ENCODE measurements at regions not wholly inside any gene's neighbourhood (a gene's known extent, or its start where the extent isn't known, plus 50 kb on each side); places are given as distances from the start of the nearest gene placed in this dataset.

DNA sequence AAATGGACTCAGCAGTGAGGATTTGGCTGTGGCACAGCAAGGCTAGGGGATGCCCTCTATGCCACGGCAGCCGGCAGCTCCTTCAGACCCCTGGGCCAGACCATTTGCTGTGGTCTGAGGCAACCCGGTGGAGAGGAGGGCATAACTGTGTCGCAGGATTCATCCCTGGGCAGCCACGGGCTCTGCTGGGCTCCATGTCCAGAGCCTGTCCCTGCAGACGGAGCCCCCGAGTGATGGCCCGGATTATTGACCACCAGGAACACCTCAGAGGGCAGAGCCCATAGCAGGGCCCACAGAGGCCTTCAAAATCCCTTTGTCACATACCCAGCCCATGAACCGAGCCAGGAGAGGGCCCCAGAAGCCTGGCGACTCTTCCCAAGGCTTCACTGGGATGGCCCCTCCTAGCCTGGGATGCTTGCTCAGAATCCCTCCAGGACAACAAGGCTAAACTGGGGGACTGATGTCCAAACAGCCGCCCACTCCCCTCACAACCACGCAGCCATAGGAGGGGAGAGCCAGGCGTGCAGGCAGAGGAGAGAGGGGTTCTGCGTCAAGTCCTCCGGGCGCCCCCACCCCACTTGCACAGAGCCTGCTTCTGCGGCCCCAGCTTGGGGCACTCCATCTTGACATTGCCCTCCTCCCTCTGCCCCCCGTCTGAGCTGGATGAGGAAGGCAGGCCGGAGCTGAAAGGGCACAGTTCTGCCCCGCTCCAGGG is 68.2 kb upstream of the AFDN start:
- Histone ChIP-seq H3K27me3 (ENCODE audit: control insufficient read depth, extremely low read depth, insufficient read depth, low read length) (no peaks in the 10 kb centered on the region), H3K9me1 (ENCODE audit: control insufficient read depth, extremely low read depth, insufficient read depth, low read length) (no peaks in the 10 kb centered on the region), H3K9me3 (ENCODE audit: control insufficient read depth, low read depth, low read length) (no peaks in the 10 kb centered on the region), H3K4me2 (ENCODE audit: control insufficient read depth, extremely low read depth, insufficient read depth, low read depth, low read length) (no peak overlapping the region), H3K4me3 (ENCODE audit: control insufficient read depth in 2 of 3, extremely low read depth in 1 of 3, insufficient read depth in 2 of 3, low read depth in 1 of 3, low read length in 3 of 3) (no peak overlapping the region), H4K20me1 (ENCODE audit: control insufficient read depth, extremely low read depth, insufficient read depth, low read length) (no peaks in the 10 kb centered on the region), H3K36me3 (ENCODE audit: control insufficient read depth in 2 of 2, extremely low read depth in 1 of 2, insufficient read depth in 2 of 2, low read length in 2 of 2) (no peaks in the 10 kb centered on the region), H3K79me2 (ENCODE audit: control insufficient read depth, insufficient read depth, low read length) (no peaks in the 10 kb centered on the region), H3K9ac (ENCODE audit: control insufficient read depth, extremely low read depth, insufficient read depth, low read length) (no peak overlapping the region), H3K27ac (ENCODE audit: control insufficient read depth, insufficient read depth, low read length) (no peak overlapping the region), H2AFZ (ENCODE audit: control insufficient read depth, low read length) (no peak overlapping the region), H3K4me1 (ENCODE audit: control insufficient read depth, extremely low read depth, insufficient read depth, low read length) (no peaks in the 10 kb centered on the region)
- TF ChIP-seq, protein P1, sequence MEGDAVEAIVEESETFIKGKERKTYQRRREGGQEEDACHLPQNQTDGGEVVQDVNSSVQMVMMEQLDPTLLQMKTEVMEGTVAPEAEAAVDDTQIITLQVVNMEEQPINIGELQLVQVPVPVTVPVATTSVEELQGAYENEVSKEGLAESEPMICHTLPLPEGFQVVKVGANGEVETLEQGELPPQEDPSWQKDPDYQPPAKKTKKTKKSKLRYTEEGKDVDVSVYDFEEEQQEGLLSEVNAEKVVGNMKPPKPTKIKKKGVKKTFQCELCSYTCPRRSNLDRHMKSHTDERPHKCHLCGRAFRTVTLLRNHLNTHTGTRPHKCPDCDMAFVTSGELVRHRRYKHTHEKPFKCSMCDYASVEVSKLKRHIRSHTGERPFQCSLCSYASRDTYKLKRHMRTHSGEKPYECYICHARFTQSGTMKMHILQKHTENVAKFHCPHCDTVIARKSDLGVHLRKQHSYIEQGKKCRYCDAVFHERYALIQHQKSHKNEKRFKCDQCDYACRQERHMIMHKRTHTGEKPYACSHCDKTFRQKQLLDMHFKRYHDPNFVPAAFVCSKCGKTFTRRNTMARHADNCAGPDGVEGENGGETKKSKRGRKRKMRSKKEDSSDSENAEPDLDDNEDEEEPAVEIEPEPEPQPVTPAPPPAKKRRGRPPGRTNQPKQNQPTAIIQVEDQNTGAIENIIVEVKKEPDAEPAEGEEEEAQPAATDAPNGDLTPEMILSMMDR (optimal IDR thresholded peaks at IDR 0.05 in 1 of 3, IDR thresholded peaks at IDR 0.05 in 1 of 3, conservative IDR thresholded peaks at IDR 0.05 in 1 of 3; ENCODE audit: extremely low read depth in 1 of 3, insufficient read depth in 2 of 3, low read length in 3 of 3) = no peak
- no peak for TF ChIP-seq EZH2 (IDR thresholded peaks at IDR 0.05; ENCODE audit: low read length)
- DNase-seq (ENCODE audit: low read depth, low spot score) (no peak), FAIRE-seq (no peak)
- dilution Hi-C loops (cut with MboI; ENCODE audit: extremely low pct_ligation_motif_present, low sequenced_read_pairs) = no loop called here

DNA sequence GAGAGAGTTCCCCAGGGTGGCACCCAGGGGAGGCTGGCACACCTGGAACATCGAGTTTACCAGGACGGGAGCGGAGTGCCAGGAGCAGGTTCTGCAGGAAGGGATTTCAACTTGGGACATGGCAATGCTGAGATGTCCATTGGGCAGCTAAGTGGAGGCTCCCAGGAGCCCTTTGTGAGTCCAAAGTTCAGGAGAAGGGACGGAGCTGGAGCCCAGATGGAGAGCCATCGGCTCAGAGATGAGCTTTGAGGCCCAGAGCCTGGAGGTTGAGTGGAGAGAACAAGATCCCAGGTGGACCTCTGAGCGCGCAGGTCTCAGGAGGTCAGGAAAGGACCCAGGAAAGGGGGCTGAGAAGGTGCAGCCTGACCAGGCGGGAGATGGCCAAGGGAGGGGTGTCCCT is 67.5 kb upstream of the AFDN start:
- TF ChIP-seq, protein P1 (optimal IDR thresholded peaks at IDR 0.05 in 1 of 3, IDR thresholded peaks at IDR 0.05 in 1 of 3, conservative IDR thresholded peaks at IDR 0.05 in 1 of 3; ENCODE audit: extremely low read depth in 1 of 3, insufficient read depth in 2 of 3, low read length in 3 of 3) = no peak
- TF ChIP-seq EZH2 (IDR thresholded peaks at IDR 0.05; ENCODE audit: low read length) = no peak

More for the DNA sequence above, 67.5 kb upstream of the AFDN start:
- DNase-seq (ENCODE audit: low read depth, low spot score) (no peak), FAIRE-seq (no peak)
- no peaks in the 10 kb centered on the region for H3K9me1 ChIP-seq (ENCODE audit: control insufficient read depth, extremely low read depth, insufficient read depth, low read length)
- H3K4me2 ChIP-seq (ENCODE audit: control insufficient read depth, extremely low read depth, insufficient read depth, low read depth, low read length) = no peak overlapping the region
- H3K36me3 ChIP-seq (ENCODE audit: control insufficient read depth in 2 of 2, extremely low read depth in 1 of 2, insufficient read depth in 2 of 2, low read length in 2 of 2) = no peaks in the 10 kb centered on the region
- no peak overlapping the region for H3K9ac ChIP-seq (ENCODE audit: control insufficient read depth, extremely low read depth, insufficient read depth, low read length)
- H4K20me1 ChIP-seq (ENCODE audit: control insufficient read depth, extremely low read depth, insufficient read depth, low read length) = no peaks in the 10 kb centered on the region
- H3K27ac ChIP-seq (ENCODE audit: control insufficient read depth, insufficient read depth, low read length) = no peak overlapping the region
- no peaks in the 10 kb centered on the region for H3K79me2 ChIP-seq (ENCODE audit: control insufficient read depth, insufficient read depth, low read length)
- dilution Hi-C loops (cut with MboI; ENCODE audit: extremely low pct_ligation_motif_present, low sequenced_read_pairs) = no loop called here
- no peaks in the 10 kb centered on the region for H3K4me1 ChIP-seq (ENCODE audit: control insufficient read depth, extremely low read depth, insufficient read depth, low read length)
- H2AFZ ChIP-seq (ENCODE audit: control insufficient read depth, low read length) = no peak overlapping the region
- no peaks in the 10 kb centered on the region for H3K27me3 ChIP-seq (ENCODE audit: control insufficient read depth, extremely low read depth, insufficient read depth, low read length)
- no peak overlapping the region for H3K4me3 ChIP-seq (ENCODE audit: control insufficient read depth in 2 of 3, extremely low read depth in 1 of 3, insufficient read depth in 2 of 3, low read depth in 1 of 3, low read length in 3 of 3)
- no peaks in the 10 kb centered on the region for H3K9me3 ChIP-seq (ENCODE audit: control insufficient read depth, low read depth, low read length)

All from keratinocyte (primary cell).